Amygdala (tissue), 56 donors: ENCODE measurements at regions not wholly inside any gene's neighbourhood (a gene's known extent, or its start where the extent isn't known, plus 50 kb on each side); places are given as distances from the start of the nearest gene placed in this dataset.
"Not testable (repeated sequence)": the region's sequence is repeated elsewhere in the genome, so short reads cannot be mapped to it uniquely, and the experiment has no call there.

ENCODE experiments used
- DNase-seq, 56 donors: peaks; one replicate each; lab custom pipeline; 2025; lab: John Stamatoyannopoulos, UW

GRCh38 chr1:222865718-222866117 is 50.9 kb downstream of the DISP1 start:
- DNase-seq = no peak

- DNase-seq = no peak
Measured at GRCh38 chr1:222867316-222867715, 52.5 kb downstream of the DISP1 start.

- no peak for DNase-seq
Measured at GRCh38 chr1:222876182-222876581, 61.3 kb downstream of the DISP1 start.

GRCh38 chr1:222877854-222878253 is 63.0 kb downstream of the DISP1 start:
- no peak for DNase-seq

- DNase-seq = no peak
Measured at GRCh38 chr1:222880587-222880986, 65.7 kb downstream of the DISP1 start.

GRCh38 chr1:222886194-222886854 is 71.5 kb downstream of the DISP1 start:
- DNase-seq = no peak

- DNase-seq = no peak
Measured at GRCh38 chr1:222886878-222887351, 72.1 kb downstream of the DISP1 start.

- DNase-seq = no peak
Measured at GRCh38 chr1:222889440-222889839, 74.6 kb downstream of the DISP1 start.

GRCh38 chr1:222890716-222891115 is 75.9 kb downstream of the DISP1 start:
- DNase-seq = no peak

GRCh38 chr1:222891578-222891977 is 76.7 kb downstream of the DISP1 start:
- DNase-seq = no peak

- DNase-seq = no peak
Measured at GRCh38 chr1:222892137-222892769, 77.4 kb downstream of the DISP1 start.

GRCh38 chr1:222893255-222893654 is 78.4 kb downstream of the DISP1 start:
- DNase-seq = peak in 2 of 56 donors; percentile 3 to 11

- no peak for DNase-seq
Measured at GRCh38 chr1:222894331-222894730, 79.5 kb downstream of the DISP1 start.

- no peak for DNase-seq
Measured at GRCh38 chr1:222896630-222897526, 82.0 kb downstream of the DISP1 start.

- no peak for DNase-seq
Measured at GRCh38 chr1:222897527-222898190, 82.8 kb downstream of the DISP1 start.

- no peak for DNase-seq
Measured at GRCh38 chr1:222898191-222898527, 83.3 kb downstream of the DISP1 start.

GRCh38 chr1:222899471-222899870 is 84.6 kb downstream of the DISP1 start:
- no peak for DNase-seq

- no peak for DNase-seq
Measured at GRCh38 chr1:222904451-222904850, 89.6 kb downstream of the DISP1 start.

- DNase-seq = no peak
Measured at GRCh38 chr1:222905151-222905550, 90.3 kb downstream of the DISP1 start.

GRCh38 chr1:222906271-222906739 is 91.5 kb downstream of the DISP1 start:
- DNase-seq = not testable (repeated sequence)

- DNase-seq = no peak
Measured at GRCh38 chr1:222909586-222909985, 94.7 kb downstream of the DISP1 start.
